ENCODE measurements at regions not wholly inside any gene's neighbourhood (a gene's known extent, or its start where the extent isn't known, plus 50 kb on each side); places are given as distances from the start of the nearest gene placed in this dataset.

GRCh38 chr20:4370851-4371250 lies 121.8 kb upstream of the ADRA1D start:
- H3K4me2 ChIP-seq = peak overlapping the region in 3 of 11 experiments; percentile 41 to 75 (median 49); a peak in 6 of 22 replicates
- no peaks in the 10 kb centered on the region for H3K27me3 ChIP-seq
- peaks cover 0 to 25% (median 7%) of the 10 kb centered on the region in 11 experiments; a peak in 9 of 22 replicates for H3K9me3 ChIP-seq (replicated peaks in 1 of 11)
- H3K4me1 ChIP-seq = peaks cover 7 to 34% (median 20%) of the 10 kb centered on the region in 10 experiments; a peak in 16 of 20 replicates
- H4K20me1 ChIP-seq = no peaks in the 10 kb centered on the region
- no peak overlapping the region for H3K9ac ChIP-seq
- H3K4me3 ChIP-seq = no peak overlapping the region
- TF ChIP-seq Cebpa-rat (IDR thresholded peaks at IDR 0.05) = no peak
- peak overlapping the region in 1 of 11 experiments; percentile 17; a peak in 3 of 22 replicates for H3K27ac ChIP-seq
- H3K36me3 ChIP-seq = no peaks in the 10 kb centered on the region

- Histone ChIP-seq H3K9me3 (replicated peaks in 1 of 11) (peaks cover 0 to 25% (median 10%) of the 10 kb centered on the region in 11 experiments; a peak in 9 of 22 replicates), H3K4me1 (peaks cover 9 to 37% (median 23%) of the 10 kb centered on the region in 10 experiments; a peak in 17 of 20 replicates), H3K27me3 (no peaks in the 10 kb centered on the region), H4K20me1 (no peaks in the 10 kb centered on the region), H3K4me2 (peak overlapping the region; percentile 4 to 75 (median 45); a peak in 18 of 22 replicates), H3K4me3 (no peak overlapping the region), H3K9ac (peak overlapping the region in 2 of 11 experiments; percentile 0 to 25; a peak in 2 of 22 replicates), H3K36me3 (no peaks in the 10 kb centered on the region), H3K27ac (peak overlapping the region in 9 of 11 experiments; percentile 11 to 54 (median 42); a peak in 16 of 22 replicates)
- TF ChIP-seq Cebpa-rat (IDR thresholded peaks at IDR 0.05) = no peak
Measured at GRCh38 chr20:4369798-4370124, 120.7 kb upstream of the ADRA1D start.

GRCh38 chr20:4369119-4369797 lies 120.2 kb upstream of the ADRA1D start:
- Histone ChIP-seq H4K20me1 (no peaks in the 10 kb centered on the region), H3K9ac (peak overlapping the region in 1 of 11 experiments; percentile 25; a peak in 1 of 22 replicates), H3K27ac (peak overlapping the region in 9 of 11 experiments; percentile 11 to 54 (median 42); a peak in 14 of 22 replicates), H3K27me3 (no peaks in the 10 kb centered on the region), H3K9me3 (replicated peaks in 1 of 11) (peaks cover 0 to 20% (median 7%) of the 10 kb centered on the region in 11 experiments; a peak in 9 of 22 replicates), H3K4me1 (peaks cover 9 to 37% (median 23%) of the 10 kb centered on the region in 10 experiments; a peak in 17 of 20 replicates), H3K4me2 (peak overlapping the region; percentile 4 to 75 (median 45); a peak in 18 of 22 replicates), H3K4me3 (no peak overlapping the region), H3K36me3 (no peaks in the 10 kb centered on the region)
- TF ChIP-seq Cebpa-rat (IDR thresholded peaks at IDR 0.05) = no peak

GRCh38 chr20:4366076-4366475 lies 117.0 kb upstream of the ADRA1D start:
- H3K27ac ChIP-seq = no peak overlapping the region
- H3K4me1 ChIP-seq = peaks cover 9 to 27% (median 17%) of the 10 kb centered on the region in 10 experiments; a peak in 17 of 20 replicates
- no peak overlapping the region for H3K9ac ChIP-seq
- peaks cover 0 to 28% (median 13%) of the 10 kb centered on the region in 11 experiments; a peak in 12 of 22 replicates for H3K9me3 ChIP-seq (replicated peaks in 1 of 11)
- TF ChIP-seq Cebpa-rat (IDR thresholded peaks at IDR 0.05) = no peak
- H3K4me3 ChIP-seq = no peak overlapping the region
- H4K20me1 ChIP-seq = no peaks in the 10 kb centered on the region
- no peaks in the 10 kb centered on the region for H3K27me3 ChIP-seq
- no peak overlapping the region for H3K4me2 ChIP-seq
- no peaks in the 10 kb centered on the region for H3K36me3 ChIP-seq

GRCh38 chr20:4358552-4358951 lies 109.5 kb upstream of the ADRA1D start:
- H3K4me2 ChIP-seq = no peak overlapping the region
- no peaks in the 10 kb centered on the region for H3K4me1 ChIP-seq
- no peak overlapping the region for H3K4me3 ChIP-seq
- H3K9ac ChIP-seq = no peak overlapping the region
- no peaks in the 10 kb centered on the region for H3K36me3 ChIP-seq
- peaks cover 0 to 31% (median 10%) of the 10 kb centered on the region in 11 experiments; a peak in 12 of 22 replicates for H3K9me3 ChIP-seq (replicated peaks in 1 of 11)
- H3K27me3 ChIP-seq = no peaks in the 10 kb centered on the region
- no peak overlapping the region for H3K27ac ChIP-seq
- no peak for TF ChIP-seq Cebpa-rat (IDR thresholded peaks at IDR 0.05)
- H4K20me1 ChIP-seq = no peaks in the 10 kb centered on the region

- H3K27me3 ChIP-seq = no peaks in the 10 kb centered on the region
- H3K9me3 ChIP-seq (replicated peaks in 1 of 11) = peaks cover 17 to 39% (median 30%) of the 10 kb centered on the region in 11 experiments
- H3K36me3 ChIP-seq = no peaks in the 10 kb centered on the region
- no peak overlapping the region for H3K4me2 ChIP-seq
- no peak overlapping the region for H3K4me3 ChIP-seq
- no peak overlapping the region for H3K9ac ChIP-seq
- H4K20me1 ChIP-seq = no peaks in the 10 kb centered on the region
- no peak for TF ChIP-seq Cebpa-rat (IDR thresholded peaks at IDR 0.05)
- no peak overlapping the region for H3K27ac ChIP-seq
- peaks cover 0 to 22% (median 16%) of the 10 kb centered on the region in 10 experiments; a peak in 15 of 20 replicates for H3K4me1 ChIP-seq
Measured at GRCh38 chr20:4352348-4352747, 103.3 kb upstream of the ADRA1D start.

GRCh38 chr20:4350096-4350495 lies 101.0 kb upstream of the ADRA1D start:
- Histone ChIP-seq H3K4me1 (peaks cover 0 to 22% (median 16%) of the 10 kb centered on the region in 10 experiments; a peak in 15 of 20 replicates), H3K4me2 (peak overlapping the region in 9 of 11 experiments; percentile 26 to 63 (median 53); a peak in 16 of 22 replicates), H3K4me3 (no peak overlapping the region), H3K9me3 (replicated peaks in 1 of 11) (peaks cover 17 to 39% (median 31%) of the 10 kb centered on the region in 11 experiments), H3K9ac (peak overlapping the region in 3 of 11 experiments; percentile 7 to 28 (median 13); a peak in 2 of 22 replicates), H4K20me1 (no peaks in the 10 kb centered on the region), H3K36me3 (no peaks in the 10 kb centered on the region), H3K27me3 (no peaks in the 10 kb centered on the region), H3K27ac (peak overlapping the region in 6 of 11 experiments; percentile 40 to 59 (median 47); a peak in 9 of 22 replicates)
- TF ChIP-seq Cebpa-rat (IDR thresholded peaks at IDR 0.05) = no peak

- H4K20me1 ChIP-seq = no peaks in the 10 kb centered on the region
- H3K27me3 ChIP-seq = no peaks in the 10 kb centered on the region
- peaks cover 18 to 28% (median 24%) of the 10 kb centered on the region in 10 experiments for H3K4me1 ChIP-seq
- H3K36me3 ChIP-seq = no peaks in the 10 kb centered on the region
- H3K9me3 ChIP-seq (replicated peaks in 1 of 11) = peaks cover 0 to 4% (median 0%) of the 10 kb centered on the region in 11 experiments; a peak in 1 of 22 replicates
- H3K4me2 ChIP-seq = no peak overlapping the region
- no peak overlapping the region for H3K27ac ChIP-seq
- H3K4me3 ChIP-seq = no peak overlapping the region
- TF ChIP-seq Cebpa-rat (IDR thresholded peaks at IDR 0.05) = no peak
- H3K9ac ChIP-seq = no peak overlapping the region
Measured at GRCh38 chr20:4344670-4345069, 95.6 kb upstream of the ADRA1D start.

- no peak for TF ChIP-seq Cebpa-rat (IDR thresholded peaks at IDR 0.05)
- H3K9me3 ChIP-seq (replicated peaks in 1 of 11) = peaks cover 0 to 4% (median 0%) of the 10 kb centered on the region in 11 experiments; a peak in 2 of 22 replicates
- H3K4me3 ChIP-seq = no peak overlapping the region
- H3K4me2 ChIP-seq = peak overlapping the region; percentile 16 to 66 (median 41); a peak in 20 of 22 replicates
- no peak overlapping the region for H3K9ac ChIP-seq
- H3K27me3 ChIP-seq = no peaks in the 10 kb centered on the region
- peaks cover 14 to 24% (median 17%) of the 10 kb centered on the region in 10 experiments; a peak in 19 of 20 replicates for H3K4me1 ChIP-seq
- no peaks in the 10 kb centered on the region for H4K20me1 ChIP-seq
- no peak overlapping the region for H3K27ac ChIP-seq
- no peaks in the 10 kb centered on the region for H3K36me3 ChIP-seq
Measured at GRCh38 chr20:4342609-4343008, 93.5 kb upstream of the ADRA1D start.

Data from BLaER1 treated with 17β-estradiol and CSF1 and Interleukin-3, amounts not matched to agents 10 nM and 100 nM (cell line).